Natural killer cell treated with Interleukin-12 subunit alpha and Interleukin-12 subunit beta and Interleukin-15 and Interleukin-18, amount 100 ng/mL, for 72 hours (primary cell): ENCODE measurements at regions not wholly inside any gene's neighbourhood (a gene's known extent, or its start where the extent isn't known, plus 50 kb on each side); places are given as distances from the start of the nearest gene placed in this dataset.
"Not testable (repeated sequence)": the region's sequence is repeated elsewhere in the genome, so short reads cannot be mapped to it uniquely, and the experiment has no call there.

ENCODE experiments used
- ATAC-seq, 2 donors: fragments of 150-1000 bp; cut with Tn5 transposase in 1 of 2; sonication (Bioruptor Pico), chemical (Tn5 transposase) in 1 of 2; 2 replicates each; pipeline ENCODE4 v1.10.0; 2021
- DNase-seq: peaks from one replicate; pipeline ENCODE4 v3.0.0; 2022; ENCODE audit warnings: low spot score
- H3K27ac Mint-ChIP-seq, 2 donors: 1 replicate in 1 of 2; 2 replicates in 1 of 2; pipeline ENCODE4 v1.8.0; 2022; ENCODE audit warnings: mixed read lengths in 2 of 2, mild to moderate bottlenecking in 1 of 2, moderate library complexity in 1 of 2
- H3K27me3 Mint-ChIP-seq, 2 donors: 1 replicate in 1 of 2; 2 replicates in 1 of 2; pipeline ENCODE4 v1.8.0; 2022; ENCODE audit warnings: mixed read lengths in 2 of 2
- H3K36me3 Mint-ChIP-seq: one replicate; pipeline ENCODE4 v1.8.0; 2022; ENCODE audit warnings: mixed read lengths
- H3K4me1 Mint-ChIP-seq, 2 donors: 1 replicate in 1 of 2; 2 replicates in 1 of 2; pipeline ENCODE4 v1.8.0; 2022; ENCODE audit warnings: low read depth in 2 of 2, mixed read lengths in 2 of 2, mild to moderate bottlenecking in 1 of 2
- H3K4me3 Mint-ChIP-seq: one replicate; pipeline ENCODE4 v1.8.0; 2022; ENCODE audit warnings: mixed read lengths
- H3K9me3 Mint-ChIP-seq: 2 replicates; pipeline ENCODE4 v1.8.0; 2022; ENCODE audit warnings: mixed read lengths

DNA sequence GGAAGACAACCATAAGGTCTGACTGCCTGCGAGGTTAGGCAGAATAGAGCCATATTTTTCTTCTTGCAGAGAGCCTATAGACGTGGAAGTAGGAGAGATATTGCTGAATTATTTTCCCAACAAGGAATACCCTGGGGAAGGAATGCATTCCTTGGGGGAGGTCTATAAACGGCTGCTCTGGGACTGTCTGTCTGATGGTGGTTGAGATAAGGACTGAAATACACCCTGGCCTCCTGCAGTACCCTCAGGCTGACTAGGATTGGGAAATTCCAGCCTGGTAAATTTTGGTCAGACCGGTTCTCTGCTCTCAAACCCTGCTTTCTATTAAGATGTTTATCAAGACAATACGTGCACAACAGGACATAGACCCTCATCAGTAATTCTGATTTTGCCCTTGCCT is 617.5 kb upstream of the GRIN3A start:
- H3K4me1 Mint-ChIP-seq = no peaks in the 10 kb centered on the region
- H3K4me3 Mint-ChIP-seq = no peak overlapping the region
- H3K27me3 Mint-ChIP-seq = no peaks in the 10 kb centered on the region
- peaks cover 13% of the 10 kb centered on the region for H3K9me3 Mint-ChIP-seq
- DNase-seq (no peak), ATAC-seq (no peak)
- no peak overlapping the region for H3K27ac Mint-ChIP-seq
- no peaks in the 10 kb centered on the region for H3K36me3 Mint-ChIP-seq

DNA sequence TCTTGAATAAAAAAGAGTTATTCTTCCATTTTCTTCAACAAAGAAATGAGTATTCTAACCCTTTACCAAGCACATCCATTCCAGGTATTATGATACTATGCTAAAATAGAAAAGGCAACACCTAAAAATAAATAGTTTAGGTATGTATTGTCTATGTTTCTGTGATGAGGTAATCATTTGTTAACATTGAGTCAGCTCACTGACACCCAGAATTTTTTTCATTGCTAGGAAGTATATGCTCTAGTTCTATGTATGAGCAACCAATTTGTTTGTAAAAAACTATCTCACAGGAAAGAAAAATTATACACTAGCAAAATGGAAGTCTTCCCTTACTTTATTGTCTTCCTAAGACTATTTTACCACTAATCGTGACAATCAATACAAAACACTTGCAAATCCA is 615.6 kb upstream of the GRIN3A start:
- H3K36me3 Mint-ChIP-seq = no peaks in the 10 kb centered on the region
- no peaks in the 10 kb centered on the region for H3K27me3 Mint-ChIP-seq
- H3K27ac Mint-ChIP-seq = no peak overlapping the region
- H3K4me1 Mint-ChIP-seq = no peaks in the 10 kb centered on the region
- DNase-seq (no peak), ATAC-seq (no peak)
- H3K9me3 Mint-ChIP-seq = peaks cover 22% of the 10 kb centered on the region
- no peak overlapping the region for H3K4me3 Mint-ChIP-seq

DNA sequence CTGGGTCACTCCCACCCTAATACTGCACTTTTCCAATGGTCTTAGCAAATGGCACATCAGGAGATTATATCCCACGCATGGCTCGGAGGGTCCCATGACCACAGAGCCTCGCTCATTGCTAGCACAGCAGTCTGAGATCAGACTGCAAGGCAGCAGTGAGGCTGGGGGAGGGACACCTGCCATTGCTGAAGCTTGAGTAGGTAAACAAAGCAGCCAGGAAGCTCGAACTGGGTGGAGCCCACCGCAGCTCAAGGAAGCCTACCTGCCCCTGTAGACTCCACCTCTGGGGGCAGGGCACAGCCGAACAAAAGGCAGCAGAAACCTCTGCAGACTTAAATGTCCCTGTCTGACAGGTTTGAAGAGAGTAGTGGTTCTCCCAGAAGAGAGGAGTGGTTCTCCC is 599.0 kb upstream of the GRIN3A start:
- Mint-ChIP-seq H3K9me3 (peaks cover 11% of the 10 kb centered on the region), H3K36me3 (peaks cover 13% of the 10 kb centered on the region)
- not testable (repeated sequence) for H3K27me3 Mint-ChIP-seq, ATAC-seq, DNase-seq, H3K4me3 Mint-ChIP-seq, H3K27ac Mint-ChIP-seq, H3K4me1 Mint-ChIP-seq

DNA sequence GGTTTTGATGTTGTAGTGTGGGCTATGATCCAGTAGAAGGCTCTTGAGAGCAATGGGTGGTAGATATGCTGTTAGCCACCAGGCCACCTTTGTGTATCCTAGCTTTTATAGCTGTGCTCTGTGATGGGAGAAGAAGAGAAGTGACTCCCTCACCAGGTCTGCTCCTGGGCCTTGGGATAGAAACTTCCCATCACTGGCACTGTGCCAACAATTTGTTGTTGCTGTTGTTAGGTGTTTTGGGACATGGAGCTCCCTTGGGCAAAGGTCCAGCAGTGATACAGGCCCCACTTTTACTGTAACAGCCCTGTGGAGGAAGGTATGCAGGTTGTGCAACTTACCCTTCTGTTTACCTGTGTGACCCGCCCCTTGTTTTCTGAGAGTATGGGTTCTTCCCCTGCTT is 570.9 kb upstream of the GRIN3A start:
- no peaks in the 10 kb centered on the region for H3K27me3 Mint-ChIP-seq
- ATAC-seq (no peak), DNase-seq (no peak)
- no peak overlapping the region for H3K4me3 Mint-ChIP-seq
- peaks cover 33% of the 10 kb centered on the region for H3K9me3 Mint-ChIP-seq
- H3K27ac Mint-ChIP-seq = no peak overlapping the region
- H3K36me3 Mint-ChIP-seq = peaks cover 11% of the 10 kb centered on the region
- no peaks in the 10 kb centered on the region for H3K4me1 Mint-ChIP-seq

DNA sequence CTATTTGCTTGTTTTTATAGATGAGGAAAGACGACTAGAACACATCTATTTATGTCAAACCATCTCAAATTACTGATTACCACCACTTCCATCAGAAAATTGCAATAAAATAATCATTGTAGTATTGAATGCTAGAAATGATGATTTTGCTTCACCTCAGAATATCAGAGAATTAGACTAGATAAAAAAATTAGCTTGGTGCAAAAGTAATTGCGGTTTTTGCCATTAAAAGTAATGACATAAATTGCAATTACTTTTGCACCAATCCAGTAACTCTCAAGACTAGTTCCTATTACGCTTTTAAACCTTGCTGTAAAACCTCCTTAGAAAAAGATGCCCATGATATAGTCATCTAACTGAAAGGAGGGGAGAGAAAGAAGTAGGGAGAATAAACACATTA is 556.7 kb upstream of the GRIN3A start:
- H3K36me3 Mint-ChIP-seq = no peaks in the 10 kb centered on the region
- no peak overlapping the region for H3K4me3 Mint-ChIP-seq
- no peaks in the 10 kb centered on the region for H3K4me1 Mint-ChIP-seq
- no peak for ATAC-seq
- H3K27ac Mint-ChIP-seq = no peak overlapping the region
- peaks cover 2% of the 10 kb centered on the region for H3K9me3 Mint-ChIP-seq
- no peak for DNase-seq
- H3K27me3 Mint-ChIP-seq = no peaks in the 10 kb centered on the region

DNA sequence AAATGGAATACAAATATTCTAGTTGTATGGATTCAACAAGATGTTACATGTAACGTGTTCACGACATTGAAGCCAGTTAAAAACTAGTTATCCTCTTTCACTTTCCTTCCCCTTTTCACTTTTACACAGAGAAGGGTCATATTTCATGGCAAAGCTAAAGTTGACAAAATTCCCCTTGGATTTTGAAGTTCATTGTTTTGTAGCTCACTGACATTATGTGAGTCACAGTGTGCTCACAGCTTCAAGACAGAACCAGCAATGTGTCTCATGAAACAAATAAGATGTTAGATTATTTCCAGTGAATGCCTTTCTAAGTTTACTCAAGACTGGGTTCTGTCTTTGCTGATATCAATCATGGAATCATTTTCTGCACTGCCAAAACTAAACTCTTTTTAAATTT is 535.5 kb upstream of the GRIN3A start:
- Mint-ChIP-seq H3K4me3 (no peak overlapping the region), H3K27ac (no peak overlapping the region), H3K4me1 (no peaks in the 10 kb centered on the region), H3K27me3 (no peaks in the 10 kb centered on the region), H3K9me3 (peaks cover 24% of the 10 kb centered on the region), H3K36me3 (peaks cover 5% of the 10 kb centered on the region)
- no peak for ATAC-seq
- no peak for DNase-seq

DNA sequence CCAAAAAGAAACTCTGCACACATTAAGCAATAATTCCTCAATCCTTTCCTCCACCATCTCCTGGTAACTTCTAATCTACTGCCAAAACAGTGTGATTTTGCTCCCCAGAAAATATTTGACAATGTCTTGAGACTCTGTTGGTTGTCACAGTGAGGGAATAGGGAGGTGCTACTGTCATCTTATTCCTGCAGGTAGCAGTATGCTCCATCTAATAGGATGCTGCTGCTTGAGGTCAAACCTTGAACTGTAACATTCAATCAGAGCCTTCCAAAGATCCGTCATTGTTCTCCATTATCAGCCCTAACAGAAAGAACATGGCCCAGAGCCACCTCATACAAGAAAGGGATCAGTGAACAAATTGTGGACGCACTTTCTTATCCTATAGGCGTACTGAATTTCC is 514.7 kb upstream of the GRIN3A start:
- Mint-ChIP-seq H3K27ac (no peak overlapping the region), H3K9me3 (peaks cover 22% of the 10 kb centered on the region), H3K27me3 (no peaks in the 10 kb centered on the region), H3K4me1 (no peaks in the 10 kb centered on the region), H3K4me3 (no peak overlapping the region), H3K36me3 (no peaks in the 10 kb centered on the region)
- DNase-seq (no peak), ATAC-seq (no peak)

DNA sequence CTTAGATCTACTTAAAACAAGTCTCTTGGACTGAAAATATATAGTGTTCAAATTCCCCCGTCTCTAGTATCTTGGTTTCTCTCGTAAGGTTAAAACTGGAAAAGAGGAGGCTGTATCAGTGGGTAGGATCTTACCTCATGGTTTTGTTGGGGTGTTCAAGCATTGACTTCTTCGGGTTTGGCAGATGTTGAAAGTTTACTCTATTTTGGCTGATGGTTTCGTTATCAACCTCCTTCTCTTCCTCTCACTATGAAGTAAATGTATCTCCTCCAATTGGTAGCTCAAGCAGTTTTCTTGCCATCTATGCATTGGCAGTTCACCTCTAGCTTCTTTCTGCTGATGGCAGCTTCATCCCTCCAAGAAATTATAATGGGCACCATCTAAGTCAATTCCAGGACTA is 506.5 kb upstream of the GRIN3A start:
- Mint-ChIP-seq H3K4me3 (no peak overlapping the region), H3K36me3 (no peaks in the 10 kb centered on the region), H3K9me3 (peaks cover 15% of the 10 kb centered on the region), H3K27ac (no peak overlapping the region), H3K27me3 (no peaks in the 10 kb centered on the region), H3K4me1 (no peaks in the 10 kb centered on the region)
- ATAC-seq (no peak), DNase-seq (no peak)

DNA sequence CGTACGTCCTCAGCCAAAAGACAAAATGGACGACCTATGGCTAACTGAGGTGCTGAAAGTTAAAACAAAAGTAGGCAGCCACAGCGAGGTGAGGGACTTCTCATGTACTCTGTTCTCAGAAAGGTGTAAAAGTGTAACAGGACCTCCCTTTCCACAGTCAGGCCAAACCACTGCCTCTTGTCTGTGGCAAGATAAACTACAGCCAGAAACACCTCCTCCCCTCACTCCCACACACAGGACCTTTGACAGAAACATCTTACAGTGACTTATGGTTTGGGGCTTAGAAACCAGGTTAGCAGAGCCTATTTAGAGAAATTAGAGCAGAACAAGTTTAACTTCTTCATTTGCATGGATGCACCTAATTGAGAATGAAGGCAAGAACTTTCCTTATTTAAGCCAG is 499.1 kb upstream of the GRIN3A start:
- H3K4me3 Mint-ChIP-seq = no peak overlapping the region
- no peak for ATAC-seq
- no peaks in the 10 kb centered on the region for H3K27me3 Mint-ChIP-seq
- peaks cover 3% of the 10 kb centered on the region for H3K9me3 Mint-ChIP-seq
- no peaks in the 10 kb centered on the region for H3K4me1 Mint-ChIP-seq
- H3K36me3 Mint-ChIP-seq = no peaks in the 10 kb centered on the region
- no peak overlapping the region for H3K27ac Mint-ChIP-seq
- no peak for DNase-seq

DNA sequence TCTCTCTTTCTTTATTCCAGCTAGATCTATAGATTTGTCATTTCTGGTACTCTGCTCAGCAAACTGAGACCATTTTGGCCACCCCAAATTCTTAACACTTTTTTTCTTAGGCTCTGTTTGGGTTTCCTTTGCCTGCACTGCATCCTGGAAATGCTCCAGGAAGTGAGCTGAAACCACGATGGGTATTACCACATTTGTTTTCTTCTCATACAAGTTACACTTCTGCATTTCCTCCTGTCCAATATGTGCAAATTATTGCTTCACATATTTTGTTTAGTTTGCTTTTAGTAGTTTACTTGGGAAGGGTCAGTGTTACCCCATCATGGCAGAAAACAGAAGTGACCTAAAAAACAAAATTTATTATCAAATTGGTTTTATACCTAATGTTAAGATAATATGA is 498.6 kb upstream of the GRIN3A start:
- no peaks in the 10 kb centered on the region for H3K4me1 Mint-ChIP-seq
- no peak for ATAC-seq

DNA sequence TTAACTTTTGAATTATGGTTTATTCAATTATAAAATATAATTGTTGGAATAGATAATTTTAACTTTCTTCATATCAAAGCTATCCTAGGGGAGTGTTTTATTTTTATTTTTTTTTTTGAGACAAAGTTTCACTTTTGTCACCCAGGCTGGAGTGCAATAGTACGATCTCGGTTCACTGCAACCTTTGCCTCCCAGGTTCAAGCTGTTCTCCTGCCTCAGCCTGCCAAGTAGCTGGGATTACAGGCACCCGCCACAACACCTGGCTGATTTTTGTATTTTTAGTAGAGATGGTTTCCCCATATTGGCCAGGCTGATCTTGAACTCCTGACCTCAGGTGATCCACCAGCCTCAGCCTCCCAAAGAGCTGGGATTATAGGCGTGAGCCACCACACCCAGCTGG is 489.0 kb upstream of the GRIN3A start:
- H3K27me3 Mint-ChIP-seq, H3K4me1 Mint-ChIP-seq: not testable (repeated sequence)

More for the DNA sequence above, 498.6 kb upstream of the GRIN3A start:
- Mint-ChIP-seq H3K36me3 (no peaks in the 10 kb centered on the region), H3K9me3 (peaks cover 3% of the 10 kb centered on the region), H3K4me3 (no peak overlapping the region), H3K27me3 (no peaks in the 10 kb centered on the region), H3K27ac (no peak overlapping the region)
- no peak for DNase-seq

DNA sequence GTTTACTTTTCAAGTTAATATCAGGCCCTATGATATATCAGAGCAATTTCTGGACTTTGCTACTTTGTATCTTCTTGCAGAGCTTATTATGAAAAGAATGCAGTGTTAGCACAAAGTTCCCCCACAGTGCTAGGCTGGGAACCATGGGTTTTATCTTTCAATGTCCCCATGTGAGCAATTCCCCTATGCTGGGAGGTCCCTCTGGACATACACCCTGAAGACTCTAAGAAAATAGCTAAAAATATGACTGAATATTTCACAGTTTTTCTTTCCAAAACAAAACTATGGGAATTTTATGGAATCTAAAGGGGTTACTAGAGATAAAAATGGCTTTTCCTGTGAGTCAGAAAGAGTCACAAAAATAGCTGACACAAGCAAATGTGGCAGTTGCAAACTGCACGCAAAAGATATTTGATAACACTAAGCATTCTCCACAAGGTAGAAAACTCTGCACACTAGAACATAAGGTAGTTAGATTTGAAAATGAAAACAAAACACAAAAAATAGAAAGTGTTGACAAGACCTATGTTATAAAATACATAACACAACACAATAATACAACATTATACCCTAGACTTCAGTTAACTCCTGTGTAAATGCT is 487.5 kb upstream of the GRIN3A start:
- ATAC-seq (no peak), DNase-seq (no peak)
- Mint-ChIP-seq H3K4me1 (no peaks in the 10 kb centered on the region), H3K27ac (no peak overlapping the region), H3K27me3 (no peaks in the 10 kb centered on the region), H3K4me3 (no peak overlapping the region), H3K36me3 (no peaks in the 10 kb centered on the region), H3K9me3 (peaks cover 10% of the 10 kb centered on the region)

More for the DNA sequence above, 489.0 kb upstream of the GRIN3A start:
- not testable (repeated sequence) for ATAC-seq, H3K36me3 Mint-ChIP-seq, H3K27ac Mint-ChIP-seq, DNase-seq, H3K4me3 Mint-ChIP-seq
- peaks cover 10% of the 10 kb centered on the region for H3K9me3 Mint-ChIP-seq

DNA sequence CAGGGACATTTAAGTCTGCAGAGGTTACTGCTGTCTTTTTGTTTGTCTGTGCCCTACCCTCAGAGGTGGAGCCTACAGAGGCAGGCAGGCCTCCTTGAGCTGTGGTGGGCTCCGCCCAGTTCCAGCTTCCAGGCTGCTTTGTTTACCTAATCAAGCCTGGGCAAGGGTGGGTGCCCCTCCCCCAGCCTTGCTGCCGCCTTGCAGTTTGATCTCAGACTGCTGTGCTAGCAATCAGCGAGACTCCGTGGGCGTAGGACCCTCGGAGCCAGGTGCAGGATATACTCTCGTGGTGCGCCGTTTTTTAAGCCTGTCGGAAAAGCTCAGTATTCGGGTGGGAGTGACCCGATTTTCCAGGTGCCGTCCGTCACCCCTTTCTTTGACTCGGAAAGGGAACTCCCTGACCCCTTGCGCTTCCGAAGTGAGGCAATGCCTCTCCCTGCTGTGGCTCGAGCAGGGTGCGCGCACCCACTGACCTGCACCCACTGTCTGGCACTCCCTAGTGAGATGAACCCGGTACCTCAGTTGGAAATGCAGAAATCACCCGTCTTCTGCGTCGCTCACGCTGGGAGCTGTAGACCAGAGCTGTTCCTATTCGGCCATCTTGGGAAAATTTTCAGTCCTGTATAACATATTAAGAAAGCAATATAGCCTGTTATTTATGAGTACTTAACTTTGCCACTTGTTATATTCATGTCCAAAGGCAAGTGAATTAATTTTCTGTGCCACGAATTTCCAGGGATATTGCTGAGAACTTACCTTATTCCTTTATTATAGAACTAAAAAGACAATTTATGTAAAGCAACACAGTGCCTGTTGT is 485.1 kb upstream of the GRIN3A start:
- not testable (repeated sequence) for H3K4me1 Mint-ChIP-seq, H3K4me3 Mint-ChIP-seq, H3K9me3 Mint-ChIP-seq, H3K27ac Mint-ChIP-seq, ATAC-seq, H3K27me3 Mint-ChIP-seq, H3K36me3 Mint-ChIP-seq, DNase-seq

DNA sequence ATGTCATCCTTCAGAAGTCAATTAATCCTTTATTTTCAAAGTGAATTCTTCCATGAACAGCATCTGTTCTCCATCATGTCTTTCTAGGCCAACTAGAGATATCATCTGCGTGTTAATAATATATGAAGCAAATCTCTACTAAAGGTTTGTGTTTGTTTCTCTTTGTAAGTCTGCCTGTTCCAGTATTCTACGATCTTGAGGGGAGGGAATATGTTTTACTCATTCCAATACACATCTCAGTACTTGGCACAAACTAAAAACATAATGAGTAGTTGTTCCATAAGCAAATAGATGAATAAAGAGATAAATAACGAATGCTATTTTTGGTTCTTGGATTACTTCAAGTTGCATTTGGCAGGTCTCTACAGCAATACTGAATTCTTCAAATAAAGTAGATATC is 470.7 kb upstream of the GRIN3A start:
- Mint-ChIP-seq H3K4me3 (no peak overlapping the region), H3K4me1 (no peaks in the 10 kb centered on the region), H3K27ac (no peak overlapping the region), H3K9me3 (peaks cover 20% of the 10 kb centered on the region), H3K27me3 (no peaks in the 10 kb centered on the region), H3K36me3 (no peaks in the 10 kb centered on the region)
- DNase-seq = no peak
- no peak for ATAC-seq

DNA sequence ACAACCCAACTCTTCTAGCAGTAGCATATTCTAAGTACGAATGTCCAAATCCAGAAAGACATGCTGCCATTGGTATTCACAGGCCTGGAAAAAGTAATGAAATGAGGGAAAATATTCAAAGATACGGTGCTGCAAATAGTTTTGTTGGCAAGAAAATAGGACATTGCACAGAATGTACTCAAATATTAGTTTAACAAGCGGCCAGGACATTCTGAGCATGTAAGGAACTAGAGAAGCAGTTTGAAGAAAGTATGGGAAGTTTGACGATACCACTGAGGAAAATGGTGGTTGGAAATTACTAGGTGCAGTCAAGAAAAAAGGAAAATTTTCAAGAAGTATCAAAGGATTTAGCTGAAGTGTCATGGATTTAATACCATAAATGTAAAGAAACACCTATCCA is 468.0 kb upstream of the GRIN3A start:
- ATAC-seq = no peak
- H3K9me3 Mint-ChIP-seq = peaks cover 16% of the 10 kb centered on the region
- no peaks in the 10 kb centered on the region for H3K27me3 Mint-ChIP-seq
- H3K27ac Mint-ChIP-seq = no peak overlapping the region
- DNase-seq = no peak
- H3K4me3 Mint-ChIP-seq = no peak overlapping the region
- H3K36me3 Mint-ChIP-seq = no peaks in the 10 kb centered on the region
- H3K4me1 Mint-ChIP-seq = no peaks in the 10 kb centered on the region
